Osteocyte (in vitro differentiated cells): ENCODE measurements at regions not wholly inside any gene's neighbourhood (a gene's known extent, or its start where the extent isn't known, plus 50 kb on each side); places are given as distances from the start of the nearest gene placed in this dataset.
A peak's percentile ranks its signal among the peaks of the same experiment; 100 is the strongest.

ENCODE experiments used
- DNase-seq: peaks from one replicate; pipeline ENCODE4 v3.0.0; 2021; ENCODE audit warnings: mixed read lengths; ENCODE audit not compliant: unreplicated experiment; ENCODE audit errors: extremely low spot score
- H3K27ac Mint-ChIP-seq: one replicate; pipeline ENCODE4 v1.8.0; 2021; ENCODE audit warnings: mild to moderate bottlenecking, mixed read lengths; ENCODE audit not compliant: unreplicated experiment
- H3K27me3 Mint-ChIP-seq: one replicate; pipeline ENCODE4 v1.8.0; 2021; ENCODE audit warnings: mixed read lengths; ENCODE audit not compliant: unreplicated experiment
- H3K36me3 Mint-ChIP-seq: one replicate; pipeline ENCODE4 v1.8.0; 2021; ENCODE audit warnings: mixed read lengths; ENCODE audit not compliant: unreplicated experiment
- H3K4me1 Mint-ChIP-seq: one replicate; pipeline ENCODE4 v1.8.0; 2021; ENCODE audit warnings: mixed read lengths; ENCODE audit not compliant: unreplicated experiment
- H3K4me3 Mint-ChIP-seq: one replicate; pipeline ENCODE4 v1.8.0; 2021; ENCODE audit warnings: mild to moderate bottlenecking, moderate library complexity, mixed read lengths; ENCODE audit not compliant: unreplicated experiment
- H3K9me3 Mint-ChIP-seq: one replicate; pipeline ENCODE4 v1.8.0; 2021; ENCODE audit warnings: mixed read lengths; ENCODE audit not compliant: unreplicated experiment
- CTCF ChIP-seq: fragments of 200-600 bp; sonication (generic); IDR thresholded peaks from 2 replicates; pipeline ENCODE4 v1.5.0; 2021; ENCODE audit warnings: antibody characterized with exemption, mild to moderate bottlenecking, moderate library complexity

GRCh38 chr2:216315802-216316603, 56.3 kb downstream of the MARCHF4 start:
- Mint-ChIP-seq H3K4me3 (peak overlapping the region; percentile 62), H3K27ac (peak overlapping the region; percentile 86), H3K27me3 (no peaks in the 10 kb centered on the region), H3K9me3 (no peaks in the 10 kb centered on the region), H3K36me3 (no peaks in the 10 kb centered on the region), H3K4me1 (peaks cover 33% of the 10 kb centered on the region)
- TF ChIP-seq CTCF = no peak
- no peak for DNase-seq

GRCh38 chr2:216312441-216312840, 59.8 kb downstream of the MARCHF4 start:
- Mint-ChIP-seq H3K36me3 (no peaks in the 10 kb centered on the region), H3K27ac (no peak overlapping the region), H3K4me1 (peaks cover 21% of the 10 kb centered on the region), H3K27me3 (no peaks in the 10 kb centered on the region), H3K9me3 (no peaks in the 10 kb centered on the region), H3K4me3 (no peak overlapping the region)
- TF ChIP-seq CTCF = no peak
- no peak for DNase-seq

- DNase-seq = no peak
- no peaks in the 10 kb centered on the region for H3K36me3 Mint-ChIP-seq
- no peak overlapping the region for H3K27ac Mint-ChIP-seq
- no peaks in the 10 kb centered on the region for H3K27me3 Mint-ChIP-seq
- no peaks in the 10 kb centered on the region for H3K9me3 Mint-ChIP-seq
- H3K4me1 Mint-ChIP-seq = peaks cover 2% of the 10 kb centered on the region
- H3K4me3 Mint-ChIP-seq = no peak overlapping the region
- TF ChIP-seq CTCF = no peak
Observed at GRCh38 chr2:216308576-216308975, 63.7 kb downstream of the MARCHF4 start.

GRCh38 chr2:216307496-216307895, 64.8 kb downstream of the MARCHF4 start:
- H3K27ac Mint-ChIP-seq = no peak overlapping the region
- H3K4me1 Mint-ChIP-seq = peaks cover 10% of the 10 kb centered on the region
- no peak for TF ChIP-seq CTCF
- DNase-seq = no peak
- no peaks in the 10 kb centered on the region for H3K27me3 Mint-ChIP-seq
- no peaks in the 10 kb centered on the region for H3K9me3 Mint-ChIP-seq
- no peaks in the 10 kb centered on the region for H3K36me3 Mint-ChIP-seq
- H3K4me3 Mint-ChIP-seq = no peak overlapping the region

GRCh38 chr2:216306868-216307267, 65.4 kb downstream of the MARCHF4 start:
- no peaks in the 10 kb centered on the region for H3K9me3 Mint-ChIP-seq
- no peaks in the 10 kb centered on the region for H3K36me3 Mint-ChIP-seq
- no peak for DNase-seq
- H3K4me3 Mint-ChIP-seq = no peak overlapping the region
- H3K4me1 Mint-ChIP-seq = peaks cover 10% of the 10 kb centered on the region
- no peaks in the 10 kb centered on the region for H3K27me3 Mint-ChIP-seq
- no peak overlapping the region for H3K27ac Mint-ChIP-seq
- no peak for TF ChIP-seq CTCF
